A549 (cell line): ENCODE measurements at regions not wholly inside any gene's neighbourhood (a gene's known extent, or its start where the extent isn't known, plus 50 kb on each side); places are given as distances from the start of the nearest gene placed in this dataset.

ENCODE experiments used
- ATAC-seq, 2 experiments: fragments of 200-7000 bp in 1 of 2; fragments of >200 bp in 1 of 2; cut with Nextera tagmentation in 1 of 2; cut with Tn5 transposase in 1 of 2; 3 replicates each; pipeline versions ENCODE4 v1.8.0 to v1.9.1; 2018 to 2020; ENCODE audit warnings: mild to moderate bottlenecking in 1 of 2, moderate library complexity in 1 of 2
- CTCF ChIA-PET: fragments of 300-600 bp; sonication (Branson Sonifier 250); formaldehyde crosslinking; extraction: SDS; loops from one replicate; lab custom pipeline; 2021; ENCODE audit warnings: antibody characterized with exemption, inconsistent platforms; lab: Yijun Ruan, JAX
- POLR2A ChIA-PET: fragments of 350-600 bp; formaldehyde crosslinking; extraction: SDS; loops from one replicate; lab custom pipeline; 2021; ENCODE audit warnings: antibody characterized with exemption, inconsistent platforms; lab: Yijun Ruan, JAX
- DNase-seq, 2 experiments: peaks; one replicate each; pipeline versions ENCODE4 v3.0.0 to v3.0.0-alpha.2; 2011 to 2016; ENCODE audit warnings: low read depth in 1 of 2, low spot score in 1 of 2
- FAIRE-seq: peaks from 2 replicates; lab custom pipeline; 2011; peaks lifted over from hg19 to GRCh38; lab: Jason Lieb, UNC
- H3K27ac ChIP-seq, 2 experiments: fragments of >200 bp; sonication (Bioruptor Twin); formaldehyde crosslinking; 3 replicates each; pipeline ENCODE4 v1.5.1; 2016 to 2017
- H3K4me1 ChIP-seq: fragments of >200 bp; sonication (Bioruptor Twin); formaldehyde crosslinking; 3 replicates; pipeline ENCODE4 v1.6.1; 2016
- H3K4me2 ChIP-seq: fragments of >200 bp; sonication (Bioruptor Twin); formaldehyde crosslinking; 3 replicates; pipeline ENCODE4 v1.6.1; 2016
- H3K4me3 ChIP-seq: fragments of >200 bp; sonication (Bioruptor Twin); formaldehyde crosslinking; 3 replicates; pipeline ENCODE4 v1.5.1; 2016
- H3K9me3 ChIP-seq: fragments of >200 bp; sonication (Bioruptor Twin); formaldehyde crosslinking; 3 replicates; pipeline ENCODE4 v1.6.1; 2016
- BHLHE40 ChIP-seq: IDR thresholded peaks from 2 replicates; pipeline ENCODE4 v1.6.1; 2012; ENCODE audit warnings: low read depth, low read length, inconsistent platforms
- CBX8 ChIP-seq: fragments of 200-600 bp; sonication (generic); IDR thresholded peaks from 2 replicates; pipeline ENCODE4 v1.6.1; 2016
- CEBPB ChIP-seq, 2 experiments: fragments of >200 bp in 1 of 2; sonication (Bioruptor Twin) in 1 of 2; formaldehyde crosslinking in 1 of 2; IDR thresholded peaks; 2 replicates each; pipeline ENCODE4 v1.6.1; 2012 to 2016
- EHF ChIP-seq: fragments of 250-450 bp; sonication (Bioruptor Pico); IDR thresholded peaks from 2 replicates; pipeline ENCODE4 v1.5.0; 2020; ENCODE audit warnings: mild to moderate bottlenecking
- EHMT2 ChIP-seq: fragments of 200-600 bp; sonication (generic); IDR thresholded peaks from 2 replicates; pipeline ENCODE4 v1.6.1; 2016; ENCODE audit warnings: antibody characterized with exemption, low read depth, mild to moderate bottlenecking, moderate library complexity
- EP300 ChIP-seq, 2 experiments: fragments of >200 bp; sonication (Bioruptor Twin); formaldehyde crosslinking; IDR thresholded peaks; 2 replicates in 1 of 2; 3 replicates in 1 of 2; pipeline ENCODE4 v1.6.1; 2016 to 2017
- FOSL2 ChIP-seq, 2 experiments: fragments of 450-650 bp in 1 of 2; fragments of >200 bp in 1 of 2; sonication (Bioruptor Twin) in 1 of 2; formaldehyde crosslinking; IDR thresholded peaks; 2 replicates each; pipeline versions ENCODE4 v1.5.0 to v1.6.1; 2016 to 2020; ENCODE audit warnings: mild to moderate bottlenecking in 1 of 2, moderate library complexity in 1 of 2
- FOXS1 ChIP-seq: fragments of 250-450 bp; sonication (Bioruptor Pico); IDR thresholded peaks from 2 replicates; pipeline ENCODE4 v1.5.0; 2020; ENCODE audit warnings: mild to moderate bottlenecking, moderate library complexity
- GATA3 ChIP-seq: IDR thresholded peaks from 2 replicates; pipeline ENCODE4 v1.6.1; 2012; ENCODE audit warnings: borderline replicate concordance
- HDAC2 ChIP-seq: fragments of 200-600 bp; sonication (generic); IDR thresholded peaks from 2 replicates; pipeline ENCODE4 v1.6.1; 2016
- HOXA7 ChIP-seq: fragments of 250-450 bp; sonication (Bioruptor Pico); IDR thresholded peaks from 2 replicates; pipeline ENCODE4 v1.5.0; 2020; ENCODE audit warnings: mild to moderate bottlenecking, moderate library complexity
- HOXB5 ChIP-seq: fragments of 250-450 bp; sonication (Bioruptor Pico); IDR thresholded peaks from 2 replicates; pipeline ENCODE4 v1.5.0; 2020; ENCODE audit warnings: mild to moderate bottlenecking, moderate library complexity
- JUN ChIP-seq, 2 experiments: fragments of >200 bp; sonication (Bioruptor Twin); formaldehyde crosslinking; IDR thresholded peaks; 2 replicates in 1 of 2; 3 replicates in 1 of 2; pipeline ENCODE4 v1.6.1; 2016 to 2017
- JUNB ChIP-seq: fragments of >200 bp; sonication (Bioruptor Twin); formaldehyde crosslinking; IDR thresholded peaks from 2 replicates; pipeline ENCODE4 v1.6.1; 2016
- MAFK ChIP-seq: fragments of 450-650 bp; IDR thresholded peaks from 2 replicates; pipeline ENCODE4 v1.6.1; 2014; ENCODE audit not compliant: partially characterized antibody
- MAZ ChIP-seq: fragments of 150-350 bp; IDR thresholded peaks from 2 replicates; pipeline ENCODE4 v1.6.1; 2014; ENCODE audit warnings: antibody characterized with exemption, low read depth, low read length, borderline replicate concordance
- NR3C1 ChIP-seq: fragments of >200 bp; sonication (Bioruptor Twin); formaldehyde crosslinking; IDR thresholded peaks from 3 replicates; pipeline ENCODE4 v1.6.1; 2017
- PHF8 ChIP-seq: fragments of 200-600 bp; sonication (generic); IDR thresholded peaks from 2 replicates; pipeline ENCODE4 v1.6.1; 2016; ENCODE audit warnings: low read depth, mild to moderate bottlenecking, antibody characterized with exemption, moderate library complexity, borderline replicate concordance
- RARB ChIP-seq: fragments of 250-450 bp; sonication (Bioruptor Pico); IDR thresholded peaks from 2 replicates; pipeline ENCODE4 v1.8.0; 2021; ENCODE audit warnings: mild to moderate bottlenecking, moderate library complexity
- REST ChIP-seq: fragments of 200-600 bp; sonication (generic); IDR thresholded peaks from 2 replicates; pipeline ENCODE4 v1.6.1; 2016; ENCODE audit warnings: antibody characterized with exemption, mild to moderate bottlenecking, moderate library complexity
- TFCP2L1 ChIP-seq: fragments of 250-450 bp; sonication (Bioruptor Pico); IDR thresholded peaks from 2 replicates; pipeline ENCODE4 v1.5.0; 2021; ENCODE audit warnings: mild to moderate bottlenecking
- USF2 ChIP-seq: fragments of 450-650 bp; IDR thresholded peaks from 2 replicates; pipeline ENCODE4 v1.6.1; 2014; ENCODE audit warnings: antibody characterized with exemption
- ZC3H11A ChIP-seq: fragments of 450-650 bp; IDR thresholded peaks from 2 replicates; pipeline ENCODE4 v1.6.1; 2014; ENCODE audit warnings: antibody characterized with exemption, mild to moderate bottlenecking
- ZFP36 ChIP-seq: fragments of 450-650 bp; IDR thresholded peaks from 2 replicates; pipeline ENCODE4 v1.6.1; 2014; ENCODE audit warnings: borderline replicate concordance; ENCODE audit not compliant: partially characterized antibody
- ZSCAN20 ChIP-seq: fragments of 250-450 bp; sonication (Bioruptor Pico); IDR thresholded peaks from 2 replicates; pipeline ENCODE4 v1.8.0; 2022; ENCODE audit warnings: mild to moderate bottlenecking, moderate library complexity
- whole genome bisulfite sequencing: methylation state at CpG from one replicate; pipeline ENCODE4 v1.1.6; 2017; ENCODE audit errors: missing lambda C conversion rate; 5-methylcytosine and 5-hydroxymethylcytosine counted together
- TF ChIP-seq, protein P1 (sequence below): fragments of 250-450 bp; sonication (Bioruptor Pico); IDR thresholded peaks from 2 replicates; pipeline ENCODE4 v1.5.0; 2020; ENCODE audit warnings: low read depth, mild to moderate bottlenecking, moderate library complexity
- TF ChIP-seq, protein P2 (sequence below): fragments of >200 bp; sonication (Bioruptor Twin); formaldehyde crosslinking; IDR thresholded peaks from 3 replicates; pipeline ENCODE4 v1.6.1; 2016
- TF ChIP-seq, protein P3 (sequence below): fragments of >200 bp; sonication (Bioruptor Twin); formaldehyde crosslinking; IDR thresholded peaks from 2 replicates; pipeline ENCODE4 v1.6.1; 2016
- TF ChIP-seq, protein P4 (sequence below): fragments of 250-450 bp; sonication (Bioruptor Pico); IDR thresholded peaks from 2 replicates; pipeline ENCODE4 v1.5.0; 2021; ENCODE audit warnings: mild to moderate bottlenecking, moderate library complexity, borderline replicate concordance
- TF ChIP-seq, protein P5 (sequence below): IDR thresholded peaks from 2 replicates; pipeline ENCODE4 v1.6.1; 2012

GRCh38 chr15:100721758-100722550 lies 119.6 kb downstream of the ASB7 start:
- POLR2A ChIA-PET = interaction anchor here (0.7 to 2.2 kb wide), 6 partner anchors 9 to 158 kb away, joined by 5 to 17 read pairs (median 6); partner anchors contain the start of gene ALDH1A3
- peak overlapping the region; percentile 19; the same call in 2 of the 3 replicates for H3K4me3 ChIP-seq
- peak; percentile 100 for FAIRE-seq
- ATAC-seq = peak; percentile 80 to 90
- H3K4me2 ChIP-seq = peak overlapping the region; percentile 83
- 2% methylated on average over 12 of the region's 12 CpGs for WGBS
- DNase-seq = peak; percentile 98
- H3K9me3 ChIP-seq = no peaks in the 10 kb centered on the region
- peaks cover 43% of the 10 kb centered on the region for H3K4me1 ChIP-seq
- CTCF ChIA-PET = interaction anchor here (0.7 to 5.4 kb wide), 12 partner anchors 8 to 286 kb away, joined by 3 to 32 read pairs (median 4); no protein-coding TSS in a partner anchor
- peak overlapping the region; percentile 80 to 81 for H3K27ac ChIP-seq
- TF ChIP-seq USF2 (no peak), NR3C1 (no peak), MAZ (no peak), ZC3H11A (no peak), TFCP2L1 (no peak), EHMT2 (peak; percentile 53; the same call in 1 of the 2 replicates), FOXS1 (CRISPR knock-in tag) (peak; percentile 12; the same call in 1 of the 2 replicates), REST (no peak), JUN (IDR thresholded peaks at IDR 0.05) (peak; percentile 95 to 98), ZSCAN20 (CRISPR knock-in tag) (no peak), ZFP36 (peak; percentile 1), JUNB (peak; percentile 100), HDAC2 (no peak), CBX8 (no peak), GATA3 (peak; percentile 96), CEBPB (IDR thresholded peaks at IDR 0.05) (peak; percentile 100), EHF (CRISPR knock-in tag) (no peak), MAFK (peak; percentile 93), EP300 (IDR thresholded peaks at IDR 0.05) (peak; percentile 63 to 80; a peak in 2 of 5 replicates), HOXA7 (CRISPR knock-in tag) (no peak), FOSL2 (IDR thresholded peaks at IDR 0.05) (peak; percentile 100), FOSL2 (CRISPR knock-in tag; IDR thresholded peaks at IDR 0.05) (peak; percentile 100), HOXB5 (CRISPR knock-in tag) (0 out of 2 replicates have a peak, but pooled peaks have one; percentile 27), PHF8 (no peak), RARB (CRISPR knock-in tag) (no peak), BHLHE40 (peak; percentile 89)
- TF ChIP-seq, protein P1, sequence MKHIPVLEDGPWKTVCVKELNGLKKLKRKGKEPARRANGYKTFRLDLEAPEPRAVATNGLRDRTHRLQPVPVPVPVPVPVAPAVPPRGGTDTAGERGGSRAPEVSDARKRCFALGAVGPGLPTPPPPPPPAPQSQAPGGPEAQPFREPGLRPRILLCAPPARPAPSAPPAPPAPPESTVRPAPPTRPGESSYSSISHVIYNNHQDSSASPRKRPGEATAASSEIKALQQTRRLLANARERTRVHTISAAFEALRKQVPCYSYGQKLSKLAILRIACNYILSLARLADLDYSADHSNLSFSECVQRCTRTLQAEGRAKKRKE (CRISPR knock-in tag) = 0 out of 2 replicates have a peak, but pooled peaks have one; percentile 15
- TF ChIP-seq, protein P2, sequence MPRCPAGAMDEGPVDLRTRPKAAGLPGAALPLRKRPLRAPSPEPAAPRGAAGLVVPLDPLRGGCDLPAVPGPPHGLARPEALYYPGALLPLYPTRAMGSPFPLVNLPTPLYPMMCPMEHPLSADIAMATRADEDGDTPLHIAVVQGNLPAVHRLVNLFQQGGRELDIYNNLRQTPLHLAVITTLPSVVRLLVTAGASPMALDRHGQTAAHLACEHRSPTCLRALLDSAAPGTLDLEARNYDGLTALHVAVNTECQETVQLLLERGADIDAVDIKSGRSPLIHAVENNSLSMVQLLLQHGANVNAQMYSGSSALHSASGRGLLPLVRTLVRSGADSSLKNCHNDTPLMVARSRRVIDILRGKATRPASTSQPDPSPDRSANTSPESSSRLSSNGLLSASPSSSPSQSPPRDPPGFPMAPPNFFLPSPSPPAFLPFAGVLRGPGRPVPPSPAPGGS = peak; percentile 97
- TF ChIP-seq, protein P3, sequence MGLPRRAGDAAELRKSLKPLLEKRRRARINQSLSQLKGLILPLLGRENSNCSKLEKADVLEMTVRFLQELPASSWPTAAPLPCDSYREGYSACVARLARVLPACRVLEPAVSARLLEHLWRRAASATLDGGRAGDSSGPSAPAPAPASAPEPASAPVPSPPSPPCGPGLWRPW = peak; percentile 97
- TF ChIP-seq, protein P4, sequence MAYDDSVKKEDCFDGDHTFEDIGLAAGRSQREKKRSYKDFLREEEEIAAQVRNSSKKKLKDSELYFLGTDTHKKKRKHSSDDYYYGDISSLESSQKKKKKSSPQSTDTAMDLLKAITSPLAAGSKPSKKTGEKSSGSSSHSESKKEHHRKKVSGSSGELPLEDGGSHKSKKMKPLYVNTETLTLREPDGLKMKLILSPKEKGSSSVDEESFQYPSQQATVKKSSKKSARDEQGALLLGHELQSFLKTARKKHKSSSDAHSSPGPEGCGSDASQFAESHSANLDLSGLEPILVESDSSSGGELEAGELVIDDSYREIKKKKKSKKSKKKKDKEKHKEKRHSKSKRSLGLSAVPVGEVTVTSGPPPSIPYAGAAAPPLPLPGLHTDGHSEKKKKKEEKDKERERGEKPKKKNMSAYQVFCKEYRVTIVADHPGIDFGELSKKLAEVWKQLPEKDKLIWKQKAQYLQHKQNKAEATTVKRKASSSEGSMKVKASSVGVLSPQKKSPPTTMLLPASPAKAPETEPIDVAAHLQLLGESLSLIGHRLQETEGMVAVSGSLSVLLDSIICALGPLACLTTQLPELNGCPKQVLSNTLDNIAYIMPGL (CRISPR knock-in tag) = no peak
- TF ChIP-seq, protein P5, sequence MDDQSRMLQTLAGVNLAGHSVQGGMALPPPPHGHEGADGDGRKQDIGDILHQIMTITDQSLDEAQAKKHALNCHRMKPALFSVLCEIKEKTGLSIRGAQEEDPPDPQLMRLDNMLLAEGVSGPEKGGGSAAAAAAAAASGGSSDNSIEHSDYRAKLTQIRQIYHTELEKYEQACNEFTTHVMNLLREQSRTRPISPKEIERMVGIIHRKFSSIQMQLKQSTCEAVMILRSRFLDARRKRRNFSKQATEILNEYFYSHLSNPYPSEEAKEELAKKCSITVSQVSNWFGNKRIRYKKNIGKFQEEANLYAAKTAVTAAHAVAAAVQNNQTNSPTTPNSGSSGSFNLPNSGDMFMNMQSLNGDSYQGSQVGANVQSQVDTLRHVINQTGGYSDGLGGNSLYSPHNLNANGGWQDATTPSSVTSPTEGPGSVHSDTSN = peak; percentile 77; the same call in 1 of the 2 replicates
